Activated naive CD8-positive, alpha-beta T cell (primary cell): ENCODE measurements at regions not wholly inside any gene's neighbourhood (a gene's known extent, or its start where the extent isn't known, plus 50 kb on each side); places are given as distances from the start of the nearest gene placed in this dataset.

ENCODE experiments used
- H3K27ac Mint-ChIP-seq: one replicate; pipeline ENCODE4 v1.8.0; 2021; ENCODE audit warnings: mixed read lengths
- H3K27me3 Mint-ChIP-seq: one replicate; pipeline ENCODE4 v1.8.0; 2021; ENCODE audit warnings: mixed read lengths
- H3K36me3 Mint-ChIP-seq: one replicate; pipeline ENCODE4 v1.8.0; 2021; ENCODE audit warnings: mixed read lengths
- H3K4me1 Mint-ChIP-seq: one replicate; pipeline ENCODE4 v1.8.0; 2021; ENCODE audit warnings: low read depth, mixed read lengths
- H3K4me3 Mint-ChIP-seq: one replicate; pipeline ENCODE4 v1.8.0; 2021; ENCODE audit warnings: mild to moderate bottlenecking, mixed read lengths
- H3K9me3 Mint-ChIP-seq: one replicate; pipeline ENCODE4 v1.8.0; 2021; ENCODE audit warnings: low read depth, mixed read lengths

DNA sequence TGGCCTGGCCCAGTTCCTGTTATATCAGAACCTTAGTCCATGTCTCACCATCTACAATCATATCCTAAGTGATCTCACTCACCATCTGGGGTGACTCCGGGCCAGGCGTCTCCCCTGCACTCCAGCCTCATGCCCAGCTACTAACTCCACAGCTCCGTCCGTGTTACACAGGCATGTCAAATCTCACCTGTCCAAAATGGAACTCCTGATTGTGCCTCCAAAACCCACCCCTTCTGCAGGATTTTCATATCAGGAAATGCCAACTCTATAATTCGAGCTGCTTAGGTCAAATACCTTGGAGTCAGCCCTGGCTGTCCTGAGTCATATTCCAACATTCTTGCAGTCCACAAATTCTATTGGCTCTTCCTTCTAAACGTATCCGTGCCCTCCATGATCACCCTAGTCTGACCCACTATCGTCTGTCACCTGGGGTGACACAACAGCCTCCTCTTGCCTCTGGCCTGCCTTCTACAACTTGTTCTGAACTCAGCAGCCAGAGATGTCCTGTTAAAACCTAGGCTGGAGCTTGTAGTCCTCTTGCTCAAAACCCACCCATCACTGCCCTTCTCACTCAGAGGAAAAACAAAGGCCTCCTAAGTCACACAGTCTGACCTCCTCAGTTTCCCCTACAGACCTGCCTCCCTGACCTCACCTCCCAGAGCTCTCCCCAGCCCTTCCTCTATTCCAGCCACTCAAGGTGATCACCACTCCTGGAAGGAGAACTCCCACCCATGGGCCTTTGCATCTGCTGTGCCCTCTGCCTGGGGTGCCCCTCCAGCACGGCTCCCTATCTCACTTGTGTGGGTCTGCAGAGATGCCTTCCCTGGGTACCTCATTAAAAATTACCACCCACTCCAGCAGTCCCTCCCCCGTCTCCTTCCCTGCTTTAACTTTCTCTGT lies 85.3 kb upstream of the SIRPA start:
- Mint-ChIP-seq H3K36me3 (no peaks in the 10 kb centered on the region), H3K4me3 (no peak overlapping the region), H3K4me1 (peaks cover 8% of the 10 kb centered on the region), H3K27ac (no peak overlapping the region), H3K9me3 (no peaks in the 10 kb centered on the region), H3K27me3 (peaks cover 18% of the 10 kb centered on the region)

DNA sequence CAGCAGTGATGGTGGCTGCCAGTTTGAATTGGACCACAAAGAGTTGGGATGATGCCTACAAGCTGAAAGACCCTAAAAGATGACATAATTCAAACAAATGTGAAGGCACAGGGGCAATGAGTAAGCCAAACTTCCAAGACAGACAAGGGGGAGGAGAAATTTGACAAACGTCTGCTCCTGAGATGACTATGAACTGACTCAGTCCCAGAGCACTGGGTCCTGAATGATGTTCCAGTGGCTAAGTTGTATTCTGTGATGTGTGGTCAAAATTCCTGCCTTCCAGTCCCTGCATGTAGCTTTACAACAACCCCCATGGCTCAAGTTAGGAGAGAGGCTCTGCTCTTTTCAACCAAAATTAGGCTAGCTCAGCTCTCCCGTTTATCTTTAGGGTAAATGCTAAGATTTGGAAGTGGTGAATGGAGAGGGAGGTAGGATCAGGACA lies 86.1 kb upstream of the SIRPA start:
- Mint-ChIP-seq H3K36me3 (no peaks in the 10 kb centered on the region), H3K27me3 (peaks cover 20% of the 10 kb centered on the region), H3K4me1 (peaks cover 8% of the 10 kb centered on the region), H3K4me3 (no peak overlapping the region), H3K27ac (no peak overlapping the region), H3K9me3 (no peaks in the 10 kb centered on the region)

DNA sequence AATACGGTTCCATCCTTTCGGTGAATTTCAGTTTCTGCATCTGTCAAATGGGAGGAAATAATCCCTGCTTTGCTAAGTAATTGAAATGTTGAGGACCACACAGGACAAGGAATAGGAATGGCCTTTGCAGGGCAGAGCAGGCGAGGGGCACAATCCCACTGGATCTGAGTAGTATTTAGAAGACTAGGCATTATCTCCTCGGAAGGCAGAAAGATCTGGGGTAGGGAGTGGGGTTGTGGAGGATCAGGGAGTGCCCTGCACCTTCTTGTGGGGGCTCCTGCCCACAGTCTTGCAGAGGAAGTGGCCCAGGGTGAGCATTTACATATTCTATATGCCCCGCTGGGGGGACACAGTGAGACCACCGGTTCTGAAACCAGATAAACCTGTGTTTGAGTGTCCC lies 87.1 kb upstream of the SIRPA start:
- Mint-ChIP-seq H3K4me1 (peaks cover 10% of the 10 kb centered on the region), H3K27me3 (peaks cover 19% of the 10 kb centered on the region), H3K9me3 (no peaks in the 10 kb centered on the region), H3K27ac (no peak overlapping the region), H3K36me3 (no peaks in the 10 kb centered on the region), H3K4me3 (no peak overlapping the region)

DNA sequence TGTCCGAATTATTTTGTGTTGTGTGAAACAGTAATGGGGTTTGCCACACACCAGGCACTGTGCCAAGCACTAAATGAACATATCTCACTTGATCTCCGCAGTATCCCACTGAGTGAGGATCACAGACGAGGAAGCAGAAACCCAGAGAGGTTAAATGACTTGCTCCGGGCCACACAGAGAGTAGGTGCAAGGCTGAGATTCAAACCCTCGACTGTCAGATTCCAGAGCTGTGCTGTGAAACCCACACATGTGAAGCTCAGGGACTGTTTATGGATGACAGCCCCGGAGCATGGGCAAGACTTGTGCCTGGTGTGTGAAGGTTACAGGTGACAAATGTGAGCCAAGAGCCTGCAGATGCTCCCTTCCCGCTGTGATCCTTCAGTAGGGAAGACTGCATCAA lies 87.8 kb upstream of the SIRPA start:
- no peak overlapping the region for H3K27ac Mint-ChIP-seq
- no peaks in the 10 kb centered on the region for H3K36me3 Mint-ChIP-seq
- H3K4me1 Mint-ChIP-seq, result peaks cover 14% of the 10 kb centered on the region
- peaks cover 20% of the 10 kb centered on the region for H3K27me3 Mint-ChIP-seq
- no peak overlapping the region for H3K4me3 Mint-ChIP-seq
- H3K9me3 Mint-ChIP-seq, result no peaks in the 10 kb centered on the region

DNA sequence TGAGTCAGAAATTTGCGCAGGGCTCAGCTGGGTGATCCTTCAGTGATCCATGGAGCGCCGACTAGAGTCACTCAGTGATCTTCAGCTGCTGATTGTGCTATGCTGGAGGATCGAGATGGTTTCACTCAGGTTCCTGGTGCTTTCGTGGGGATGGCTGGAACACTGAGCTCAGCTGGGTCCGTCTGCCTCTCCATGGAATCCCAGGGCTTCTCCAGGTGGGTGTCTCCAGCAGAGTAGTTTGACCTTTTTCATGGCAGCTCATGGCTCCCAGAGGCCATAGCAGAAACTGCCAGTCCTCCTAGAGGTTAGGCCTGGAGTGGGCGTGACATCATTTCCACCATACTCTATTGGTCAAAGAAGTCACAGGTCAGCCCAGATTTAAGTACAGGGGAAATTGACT lies 88.8 kb upstream of the SIRPA start:
- Mint-ChIP-seq H3K36me3 (no peaks in the 10 kb centered on the region), H3K27me3 (peaks cover 28% of the 10 kb centered on the region), H3K4me3 (no peak overlapping the region), H3K9me3 (no peaks in the 10 kb centered on the region), H3K4me1 (peaks cover 20% of the 10 kb centered on the region), H3K27ac (no peak overlapping the region)

DNA sequence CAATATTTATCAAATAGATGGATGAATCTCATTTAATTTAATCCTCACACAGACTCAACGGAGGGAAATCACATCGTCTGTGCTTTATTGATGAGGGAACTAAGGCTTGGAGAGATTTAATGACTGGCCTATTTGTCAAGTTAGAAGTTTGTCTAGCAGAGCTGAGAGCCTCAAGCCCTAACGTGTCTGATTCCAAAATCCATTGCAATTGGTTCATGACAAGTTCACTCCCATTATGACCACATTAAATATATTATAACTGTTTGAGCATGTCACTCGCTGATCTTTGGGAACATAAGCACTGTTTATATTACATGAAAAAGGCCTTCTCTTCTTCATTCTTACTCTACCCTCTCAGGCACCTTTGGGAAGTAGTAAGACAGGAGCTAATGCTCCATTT lies 89.4 kb upstream of the SIRPA start:
- H3K9me3 Mint-ChIP-seq, result no peaks in the 10 kb centered on the region
- peaks cover 29% of the 10 kb centered on the region for H3K27me3 Mint-ChIP-seq
- no peak overlapping the region for H3K27ac Mint-ChIP-seq
- no peak overlapping the region for H3K4me3 Mint-ChIP-seq
- H3K4me1 Mint-ChIP-seq, result peaks cover 14% of the 10 kb centered on the region
- no peaks in the 10 kb centered on the region for H3K36me3 Mint-ChIP-seq

DNA sequence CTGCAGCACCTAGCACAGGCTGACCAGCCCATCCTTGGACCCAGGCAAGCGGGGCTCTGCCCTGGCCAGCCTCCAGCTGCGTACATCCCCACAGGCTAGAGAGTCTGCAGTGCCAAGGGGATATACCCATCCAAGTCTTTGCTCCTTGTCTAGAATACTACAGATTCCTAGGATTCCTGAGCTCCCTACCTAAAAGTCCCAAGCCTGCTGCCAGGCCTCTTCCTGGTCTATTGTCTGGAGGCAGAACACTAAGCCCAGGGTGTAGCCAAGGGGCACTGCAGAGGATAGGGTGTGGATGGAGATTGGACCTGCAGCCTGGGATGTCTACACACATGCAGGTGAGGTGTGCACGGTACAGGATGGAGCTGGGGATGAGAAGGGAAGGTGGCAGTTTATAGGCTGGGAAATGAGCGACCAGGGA lies 90.0 kb upstream of the SIRPA start:
- H3K36me3 Mint-ChIP-seq, result no peaks in the 10 kb centered on the region
- peaks cover 32% of the 10 kb centered on the region for H3K27me3 Mint-ChIP-seq
- peaks cover 14% of the 10 kb centered on the region for H3K4me1 Mint-ChIP-seq
- H3K4me3 Mint-ChIP-seq, result no peak overlapping the region
- H3K9me3 Mint-ChIP-seq, result no peaks in the 10 kb centered on the region
- H3K27ac Mint-ChIP-seq, result no peak overlapping the region

DNA sequence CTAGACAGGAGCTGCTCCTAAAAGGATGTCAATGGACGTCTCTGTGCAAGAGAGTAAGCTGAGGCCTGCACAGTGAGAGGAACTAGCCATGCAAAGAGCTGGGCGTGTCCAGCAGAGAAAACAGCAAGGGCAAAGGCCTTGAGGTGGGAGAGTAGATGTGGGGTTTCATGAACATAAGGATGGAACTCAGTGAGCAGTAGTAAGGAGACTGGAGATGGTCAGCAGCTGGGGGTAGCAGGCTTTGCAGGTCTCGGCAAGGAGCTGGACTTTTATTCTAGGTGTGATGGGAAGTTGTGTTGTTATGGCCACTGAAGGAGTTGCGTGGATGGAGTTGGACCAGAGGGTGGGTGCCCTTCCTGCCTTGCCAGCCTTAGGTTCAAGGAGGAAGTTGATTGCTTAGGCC lies 90.7 kb upstream of the SIRPA start:
- Mint-ChIP-seq H3K4me3 (no peak overlapping the region), H3K4me1 (peaks cover 14% of the 10 kb centered on the region), H3K27me3 (peaks cover 35% of the 10 kb centered on the region), H3K36me3 (no peaks in the 10 kb centered on the region), H3K9me3 (no peaks in the 10 kb centered on the region), H3K27ac (no peak overlapping the region)

DNA sequence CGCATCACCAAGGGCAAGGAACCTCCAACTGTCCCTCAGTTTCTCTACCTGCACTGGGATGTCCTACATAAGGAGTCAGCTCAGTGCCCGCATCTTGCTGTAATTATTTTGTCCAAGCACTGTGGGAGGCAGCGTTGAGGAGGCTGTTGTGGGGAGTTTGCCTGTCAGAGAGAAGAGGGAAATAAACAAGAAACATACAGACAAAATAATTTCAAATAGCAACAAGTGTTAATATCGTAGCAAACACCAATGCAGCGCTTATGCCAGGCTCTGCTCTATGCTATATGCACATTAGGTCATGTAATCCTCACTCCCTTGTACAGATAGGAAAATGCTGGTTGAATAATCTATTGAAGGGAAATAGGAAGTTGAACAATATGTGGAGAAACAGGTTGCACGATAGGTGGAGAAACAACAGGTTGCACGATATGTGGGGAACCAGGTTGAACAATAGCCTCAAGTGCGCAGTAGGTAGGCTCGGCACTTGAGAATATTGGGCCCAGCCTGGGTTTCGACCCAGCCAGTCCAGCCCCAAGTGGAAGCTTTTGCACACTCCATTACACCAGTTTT lies 91.2 kb upstream of the SIRPA start:
- H3K27ac Mint-ChIP-seq, result no peak overlapping the region

DNA sequence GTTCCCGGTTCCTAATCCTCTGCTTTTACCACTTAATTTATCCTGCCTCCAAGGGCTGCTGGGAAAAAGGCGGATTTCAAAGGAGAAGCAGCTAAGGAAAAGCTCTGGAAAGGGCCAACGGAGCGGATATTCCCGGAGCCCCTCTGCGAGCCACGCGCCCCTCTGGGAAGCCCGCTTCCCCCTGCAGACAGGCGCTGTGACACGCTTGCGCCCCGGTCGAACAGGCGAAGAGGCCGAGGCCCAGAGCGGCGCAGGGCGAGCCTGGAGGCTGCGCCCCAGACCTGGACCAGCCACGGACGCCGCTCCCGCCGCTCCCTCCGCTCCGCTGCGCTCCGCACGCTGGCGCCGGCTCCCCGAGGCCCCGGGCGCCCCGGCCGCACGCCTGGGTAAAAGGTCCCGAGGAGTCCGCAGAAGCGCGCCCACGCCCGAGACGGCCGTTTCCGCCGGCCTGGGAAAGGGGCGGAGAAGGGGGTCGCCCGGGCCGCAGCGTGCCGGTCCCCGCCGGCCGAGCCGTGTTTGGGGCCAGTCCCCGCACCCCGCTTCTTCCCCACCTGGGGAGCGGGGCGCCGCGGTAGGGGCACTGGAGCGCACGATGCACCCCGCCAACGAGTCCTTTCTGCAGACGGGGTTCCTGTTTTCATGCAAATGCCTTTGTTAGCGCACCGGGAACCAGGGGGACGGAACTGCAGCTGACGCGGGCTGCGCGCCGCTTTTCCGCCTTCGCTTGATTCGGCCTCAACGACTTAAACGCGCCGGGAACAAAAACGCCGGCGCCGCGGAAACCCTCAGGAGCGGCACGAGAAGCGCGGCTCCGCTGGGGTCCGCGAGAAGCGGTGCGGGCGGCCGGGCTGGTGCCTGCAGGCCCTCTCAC lies 91.9 kb upstream of the SIRPA start:
- Mint-ChIP-seq H3K36me3 (no peaks in the 10 kb centered on the region), H3K27me3 (peaks cover 40% of the 10 kb centered on the region), H3K4me1 (peaks cover 14% of the 10 kb centered on the region), H3K9me3 (no peaks in the 10 kb centered on the region), H3K4me3 (peak overlapping the region; percentile 85), H3K27ac (no peak overlapping the region)

More for the DNA sequence above, 91.2 kb upstream of the SIRPA start:
- H3K4me1 Mint-ChIP-seq, result peaks cover 14% of the 10 kb centered on the region
- no peaks in the 10 kb centered on the region for H3K9me3 Mint-ChIP-seq
- no peaks in the 10 kb centered on the region for H3K36me3 Mint-ChIP-seq
- H3K4me3 Mint-ChIP-seq, result peak overlapping the region; percentile 79
- peaks cover 37% of the 10 kb centered on the region for H3K27me3 Mint-ChIP-seq

DNA sequence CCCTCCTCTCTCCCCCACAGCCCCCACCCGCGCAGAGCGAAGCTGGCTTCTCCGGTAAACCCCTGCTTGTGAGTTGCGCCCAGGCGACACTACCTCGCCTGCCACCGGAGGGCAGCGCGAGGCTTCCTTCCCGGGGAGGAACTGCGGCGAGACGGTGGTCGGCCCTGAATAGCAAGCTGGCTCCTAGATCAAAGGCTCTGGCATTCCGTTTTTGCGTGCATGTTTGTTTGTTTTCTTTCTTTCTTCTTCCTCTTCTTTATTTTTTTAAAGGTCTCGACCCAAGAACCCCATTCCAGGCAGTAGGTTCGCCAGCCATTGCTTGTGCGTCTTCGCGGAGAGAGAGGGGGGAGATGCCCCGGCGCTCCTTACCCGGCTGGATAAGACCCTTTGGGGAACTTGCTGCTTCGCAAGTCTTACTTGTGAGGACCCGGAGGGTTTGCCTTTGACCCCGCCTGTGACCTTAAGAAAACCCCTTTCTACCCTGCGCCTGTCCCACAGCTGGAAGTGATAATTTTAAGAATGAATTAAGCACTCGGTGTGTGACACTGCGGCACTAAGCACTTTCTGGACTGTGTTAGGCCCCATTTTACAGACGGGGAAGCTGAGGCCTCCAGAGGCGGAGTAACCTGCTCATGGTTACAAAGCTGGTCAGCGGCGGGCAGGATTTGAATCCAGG lies 92.7 kb upstream of the SIRPA start:
- peak overlapping the region; percentile 85 for H3K4me3 Mint-ChIP-seq
- no peak overlapping the region for H3K27ac Mint-ChIP-seq
- H3K36me3 Mint-ChIP-seq, result no peaks in the 10 kb centered on the region
- H3K9me3 Mint-ChIP-seq, result no peaks in the 10 kb centered on the region
- H3K4me1 Mint-ChIP-seq, result peaks cover 14% of the 10 kb centered on the region
- peaks cover 40% of the 10 kb centered on the region for H3K27me3 Mint-ChIP-seq

DNA sequence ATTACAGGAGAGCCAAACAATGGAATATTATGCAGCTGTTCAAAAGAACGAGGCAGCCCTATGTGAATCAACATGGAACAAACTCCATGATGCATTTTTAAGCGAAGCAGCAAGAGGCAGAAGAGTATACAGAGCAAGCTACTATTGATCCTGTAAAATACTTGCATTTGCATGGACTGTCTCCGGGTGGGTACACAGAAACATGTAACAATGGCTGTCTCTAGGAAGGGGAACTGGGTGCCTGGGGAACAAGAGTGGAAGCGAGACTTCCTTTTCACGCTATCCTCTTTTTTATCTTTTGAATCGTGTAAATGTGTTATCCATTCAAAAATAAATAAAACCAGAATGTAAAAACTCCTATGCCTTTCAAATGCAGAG lies 93.3 kb upstream of the SIRPA start:
- Mint-ChIP-seq H3K27me3 (peaks cover 40% of the 10 kb centered on the region), H3K9me3 (no peaks in the 10 kb centered on the region), H3K4me3 (peak overlapping the region; percentile 85), H3K4me1 (peaks cover 14% of the 10 kb centered on the region), H3K27ac (no peak overlapping the region), H3K36me3 (no peaks in the 10 kb centered on the region)

DNA sequence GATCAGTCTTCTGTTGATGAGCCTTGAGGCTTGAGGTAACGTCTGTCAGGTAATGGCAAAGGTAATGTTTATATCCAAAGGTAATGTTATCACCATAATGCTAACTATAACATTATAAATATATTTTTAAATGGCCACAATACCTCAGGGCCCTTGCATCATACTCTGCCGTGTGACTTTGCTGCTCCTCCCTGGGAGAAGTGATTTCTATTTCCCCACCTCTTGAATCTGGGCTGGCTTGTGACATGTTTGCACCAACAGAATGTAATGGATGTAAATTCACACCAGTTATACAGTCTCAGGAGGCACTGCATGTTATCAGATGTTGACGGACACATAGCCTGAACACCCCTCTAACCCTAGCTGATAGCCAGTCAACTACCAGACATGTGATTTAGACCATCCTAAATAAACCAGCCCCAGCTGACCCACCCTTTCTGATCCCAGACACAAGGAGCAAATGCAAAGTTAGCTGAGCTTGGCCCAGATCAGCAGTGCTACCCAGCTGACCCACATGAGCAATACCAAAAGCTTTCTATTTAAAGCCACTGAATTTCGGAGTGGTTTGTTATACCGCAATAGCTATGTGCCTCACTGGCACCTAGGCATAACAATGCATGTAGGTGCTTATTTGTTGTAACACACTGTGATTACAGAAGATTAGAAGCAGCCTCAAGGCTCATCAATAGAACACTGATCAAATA lies 93.8 kb upstream of the SIRPA start:
- H3K4me3 Mint-ChIP-seq, result peak overlapping the region; percentile 85
- no peak overlapping the region for H3K27ac Mint-ChIP-seq
- H3K9me3 Mint-ChIP-seq, result no peaks in the 10 kb centered on the region
- H3K4me1 Mint-ChIP-seq, result peaks cover 14% of the 10 kb centered on the region
- H3K36me3 Mint-ChIP-seq, result no peaks in the 10 kb centered on the region
- H3K27me3 Mint-ChIP-seq, result peaks cover 40% of the 10 kb centered on the region

DNA sequence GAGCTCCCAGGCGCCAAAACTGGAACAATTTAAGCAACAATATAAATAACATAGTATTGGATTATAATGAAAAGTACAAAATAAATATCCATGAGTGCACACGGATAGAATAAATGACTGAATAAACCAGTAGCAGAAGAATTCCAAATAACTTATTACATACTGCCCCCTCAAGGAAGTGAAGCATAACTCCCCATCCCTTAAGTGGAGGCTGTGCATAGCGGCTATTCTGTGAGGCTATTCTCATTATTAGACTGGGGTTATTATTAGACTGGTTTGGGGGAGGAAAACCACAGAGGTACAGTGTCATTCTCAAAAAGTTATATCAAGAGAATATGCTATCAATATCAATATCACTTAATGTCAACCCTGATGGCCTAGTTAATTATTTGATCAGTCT lies 94.4 kb upstream of the SIRPA start:
- no peak overlapping the region for H3K27ac Mint-ChIP-seq
- H3K36me3 Mint-ChIP-seq, result no peaks in the 10 kb centered on the region
- no peak overlapping the region for H3K4me3 Mint-ChIP-seq
- H3K9me3 Mint-ChIP-seq, result no peaks in the 10 kb centered on the region
- peaks cover 14% of the 10 kb centered on the region for H3K4me1 Mint-ChIP-seq
- peaks cover 37% of the 10 kb centered on the region for H3K27me3 Mint-ChIP-seq
